ENCODE measurements at regions not wholly inside any gene's neighbourhood (a gene's known extent, or its start where the extent isn't known, plus 50 kb on each side); places are given as distances from the start of the nearest gene placed in this dataset.

- no peak overlapping the region for H3K4me3 ChIP-seq (ENCODE audit: low read depth, low read length)
- TF ChIP-seq, protein P1, sequence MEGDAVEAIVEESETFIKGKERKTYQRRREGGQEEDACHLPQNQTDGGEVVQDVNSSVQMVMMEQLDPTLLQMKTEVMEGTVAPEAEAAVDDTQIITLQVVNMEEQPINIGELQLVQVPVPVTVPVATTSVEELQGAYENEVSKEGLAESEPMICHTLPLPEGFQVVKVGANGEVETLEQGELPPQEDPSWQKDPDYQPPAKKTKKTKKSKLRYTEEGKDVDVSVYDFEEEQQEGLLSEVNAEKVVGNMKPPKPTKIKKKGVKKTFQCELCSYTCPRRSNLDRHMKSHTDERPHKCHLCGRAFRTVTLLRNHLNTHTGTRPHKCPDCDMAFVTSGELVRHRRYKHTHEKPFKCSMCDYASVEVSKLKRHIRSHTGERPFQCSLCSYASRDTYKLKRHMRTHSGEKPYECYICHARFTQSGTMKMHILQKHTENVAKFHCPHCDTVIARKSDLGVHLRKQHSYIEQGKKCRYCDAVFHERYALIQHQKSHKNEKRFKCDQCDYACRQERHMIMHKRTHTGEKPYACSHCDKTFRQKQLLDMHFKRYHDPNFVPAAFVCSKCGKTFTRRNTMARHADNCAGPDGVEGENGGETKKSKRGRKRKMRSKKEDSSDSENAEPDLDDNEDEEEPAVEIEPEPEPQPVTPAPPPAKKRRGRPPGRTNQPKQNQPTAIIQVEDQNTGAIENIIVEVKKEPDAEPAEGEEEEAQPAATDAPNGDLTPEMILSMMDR (IDR thresholded peaks at IDR 0.05; ENCODE audit: insufficient read depth, low read length): no peak
- DNase-seq (ENCODE audit: low read depth): no peak
Observed at GRCh38 chr3:73815966-73816365, 191.2 kb upstream of the PDZRN3 start.

- TF ChIP-seq, protein P1 (IDR thresholded peaks at IDR 0.05; ENCODE audit: insufficient read depth, low read length): no peak
- no peak for DNase-seq (ENCODE audit: low read depth)
- no peak overlapping the region for H3K4me3 ChIP-seq (ENCODE audit: low read depth, low read length)
Observed at GRCh38 chr3:73813692-73814292, 189.1 kb upstream of the PDZRN3 start.

DNA sequence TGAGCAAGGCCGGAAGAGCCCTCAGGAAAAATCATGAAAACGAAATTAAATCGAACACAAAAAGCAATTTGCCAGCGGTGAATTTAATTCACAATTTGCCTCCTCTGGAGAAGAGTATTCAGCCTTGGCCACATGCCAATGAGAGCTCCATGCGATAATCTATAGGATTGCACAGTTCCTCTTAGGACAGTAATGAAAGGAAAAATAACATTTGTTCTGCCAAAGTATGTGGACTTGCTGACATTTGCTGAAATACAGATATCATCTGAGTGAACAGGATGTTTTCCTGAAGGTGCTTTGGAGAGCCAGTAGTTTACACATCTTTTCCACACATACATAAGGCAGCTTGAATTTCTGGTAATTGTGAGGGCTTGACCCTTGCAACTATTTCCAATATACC, 188.6 kb upstream of the PDZRN3 start:
- DNase-seq (ENCODE audit: low read depth): peak; percentile 70
- TF ChIP-seq, protein P1 (IDR thresholded peaks at IDR 0.05; ENCODE audit: insufficient read depth, low read length): no peak
- H3K4me3 ChIP-seq (ENCODE audit: low read depth, low read length): no peak overlapping the region

- no peak for DNase-seq (ENCODE audit: low read depth)
- H3K4me3 ChIP-seq (ENCODE audit: low read depth, low read length): no peak overlapping the region
- TF ChIP-seq, protein P1 (IDR thresholded peaks at IDR 0.05; ENCODE audit: insufficient read depth, low read length): no peak
Observed at GRCh38 chr3:73812054-73812453, 187.3 kb upstream of the PDZRN3 start.

GRCh38 chr3:73808862-73809509, 184.2 kb upstream of the PDZRN3 start:
- H3K4me3 ChIP-seq (ENCODE audit: low read depth, low read length): no peak overlapping the region
- TF ChIP-seq, protein P1 (IDR thresholded peaks at IDR 0.05; ENCODE audit: insufficient read depth, low read length): no peak
- DNase-seq (ENCODE audit: low read depth): no peak

DNA sequence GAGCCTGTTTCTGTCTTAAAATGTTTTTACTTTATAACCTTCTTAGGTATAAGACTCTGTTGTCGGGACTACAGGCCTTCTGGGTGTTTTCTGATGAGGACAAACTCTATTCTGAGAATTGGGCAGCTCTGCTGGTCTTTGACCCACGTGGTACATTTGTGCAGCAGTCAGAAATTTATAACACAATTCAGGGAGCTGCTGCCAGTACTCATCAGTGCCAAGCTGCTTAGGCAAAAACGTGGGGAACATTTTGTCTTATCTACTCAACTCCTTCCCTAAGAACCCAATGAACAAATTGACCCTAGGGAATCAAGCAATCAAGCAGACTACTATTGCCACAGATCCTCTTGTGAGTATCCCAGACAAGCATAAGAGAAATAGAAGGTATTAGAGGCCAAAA, 180.7 kb upstream of the PDZRN3 start:
- peak; percentile 62 for DNase-seq (ENCODE audit: low read depth)
- TF ChIP-seq, protein P1 (IDR thresholded peaks at IDR 0.05; ENCODE audit: insufficient read depth, low read length): no peak
- no peak overlapping the region for H3K4me3 ChIP-seq (ENCODE audit: low read depth, low read length)
